Osteoblast (primary cell): ENCODE measurements at regions not wholly inside any gene's neighbourhood (a gene's known extent, or its start where the extent isn't known, plus 50 kb on each side); places are given as distances from the start of the nearest gene placed in this dataset.

Experiments used
- DNase-seq: peaks from one replicate; pipeline ENCODE4 v3.0.0; 2011; ENCODE audit warnings: low spot score, mixed read lengths; ENCODE audit not compliant: insufficient read length; ENCODE audit errors: missing footprints
- H2AFZ ChIP-seq: 2 replicates; pipeline ENCODE4 v1.6.0; 2011; ENCODE audit warnings: mild to moderate bottlenecking, low read length
- H3K27ac ChIP-seq: 2 replicates; pipeline ENCODE4 v1.5.1; 2011; ENCODE audit warnings: mild to moderate bottlenecking, low read depth, low read length, moderate library complexity
- H3K27me3 ChIP-seq: 2 replicates; pipeline ENCODE4 v1.6.0; 2012; ENCODE audit warnings: mild to moderate bottlenecking, control low read depth, inconsistent platforms, low read length, moderate library complexity; ENCODE audit not compliant: insufficient read depth
- H3K36me3 ChIP-seq: 2 replicates; pipeline ENCODE4 v1.5.1; 2011; ENCODE audit warnings: mild to moderate bottlenecking, low read length, control low read depth, moderate library complexity; ENCODE audit not compliant: insufficient read depth
- H3K4me1 ChIP-seq: 2 replicates; pipeline ENCODE4 v1.5.1; 2011; ENCODE audit warnings: mild to moderate bottlenecking, low read length, control low read depth, moderate library complexity; ENCODE audit not compliant: insufficient read depth
- H3K4me2 ChIP-seq: 2 replicates; pipeline ENCODE4 v1.6.0; 2011; ENCODE audit warnings: mild to moderate bottlenecking, low read length; ENCODE audit not compliant: insufficient read depth
- H3K4me3 ChIP-seq: fragments of 200-600 bp; sonication (generic); 3 replicates; pipeline ENCODE4 v1.5.1; 2012; ENCODE audit warnings: mild to moderate bottlenecking, low read length, inconsistent platforms; ENCODE audit not compliant: insufficient read depth
- H3K79me2 ChIP-seq: 2 replicates; pipeline ENCODE4 v1.6.0; 2012; ENCODE audit warnings: mild to moderate bottlenecking, low read length, control low read depth, inconsistent platforms; ENCODE audit not compliant: insufficient read depth
- H3K9me3 ChIP-seq: 2 replicates; pipeline ENCODE4 v1.5.1; 2011; ENCODE audit warnings: low read depth, low read length, control low read depth
- H4K20me1 ChIP-seq: 2 replicates; pipeline ENCODE4 v1.6.0; 2012; ENCODE audit warnings: mild to moderate bottlenecking, low read length, control low read depth; ENCODE audit not compliant: insufficient read depth
- CTCF ChIP-seq: IDR thresholded peaks from 2 replicates; pipeline ENCODE4 v1.5.1; 2011; ENCODE audit warnings: mild to moderate bottlenecking, low read depth, low read length, moderate library complexity; ENCODE audit errors: extremely low read depth

- Histone ChIP-seq H3K9me3 (no peaks in the 10 kb centered on the region), H3K79me2 (no peaks in the 10 kb centered on the region), H2AFZ (peak overlapping the region; percentile 7), H3K27me3 (no peaks in the 10 kb centered on the region), H3K4me1 (no peaks in the 10 kb centered on the region), H4K20me1 (no peaks in the 10 kb centered on the region), H3K36me3 (no peaks in the 10 kb centered on the region), H3K4me2 (no peak overlapping the region), H3K4me3 (no peak overlapping the region), H3K27ac (no peak overlapping the region)
- TF ChIP-seq CTCF, result no peak
- DNase-seq, result peak; percentile 41
These were observed 459.8 kb upstream of the CTSO start for GRCh38 chr4:156413239-156414135.

DNA sequence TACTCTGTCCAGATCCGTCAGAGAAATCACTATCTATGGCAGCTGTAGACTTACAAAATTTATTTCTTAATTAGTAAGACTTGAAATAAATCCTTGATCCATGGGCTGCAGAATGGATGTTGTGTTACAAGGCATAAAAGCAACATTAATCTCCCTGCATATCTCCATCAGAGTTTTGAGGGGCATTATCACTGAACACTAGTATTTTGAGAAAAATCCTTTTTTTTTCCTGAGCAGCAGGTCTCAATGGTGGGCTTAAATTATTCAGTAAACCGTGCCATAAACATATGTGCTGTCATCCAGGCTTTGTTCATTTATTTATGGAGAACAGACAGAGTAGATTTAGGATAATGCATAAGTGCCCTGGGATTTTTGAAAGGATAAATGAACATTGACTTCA is 457.9 kb upstream of the CTSO start:
- no peak overlapping the region for H3K27ac ChIP-seq
- no peaks in the 10 kb centered on the region for H3K27me3 ChIP-seq
- no peak overlapping the region for H3K4me3 ChIP-seq
- no peak overlapping the region for H3K4me2 ChIP-seq
- H3K36me3 ChIP-seq, result no peaks in the 10 kb centered on the region
- DNase-seq, result no peak
- H3K9me3 ChIP-seq, result no peaks in the 10 kb centered on the region
- no peak overlapping the region for H2AFZ ChIP-seq
- no peaks in the 10 kb centered on the region for H3K79me2 ChIP-seq
- H4K20me1 ChIP-seq, result no peaks in the 10 kb centered on the region
- TF ChIP-seq CTCF, result no peak
- no peaks in the 10 kb centered on the region for H3K4me1 ChIP-seq

DNA sequence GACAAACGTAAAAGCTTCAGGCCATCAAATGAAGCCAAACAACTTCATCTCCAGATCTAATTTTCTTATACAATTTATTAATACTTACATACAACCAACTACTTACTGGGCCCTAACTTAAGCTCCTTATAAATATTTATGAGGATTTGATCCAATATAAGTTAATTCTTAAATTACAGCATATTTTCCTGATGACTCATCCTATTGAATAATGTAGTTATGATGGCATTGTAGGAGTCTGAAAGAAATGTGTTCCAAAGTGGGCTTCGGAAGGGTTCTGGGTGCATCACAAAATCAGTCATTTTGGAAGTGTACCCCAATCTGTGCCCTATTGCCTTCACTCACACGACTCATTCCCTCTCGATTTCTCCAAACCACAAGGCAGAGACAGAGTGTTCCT is 455.1 kb upstream of the CTSO start:
- H3K4me1 ChIP-seq, result no peaks in the 10 kb centered on the region
- H3K27ac ChIP-seq, result no peak overlapping the region
- H3K4me3 ChIP-seq, result no peak overlapping the region
- no peaks in the 10 kb centered on the region for H3K9me3 ChIP-seq
- H3K27me3 ChIP-seq, result no peaks in the 10 kb centered on the region
- H4K20me1 ChIP-seq, result no peaks in the 10 kb centered on the region
- no peak overlapping the region for H3K4me2 ChIP-seq
- no peak for DNase-seq
- no peaks in the 10 kb centered on the region for H3K79me2 ChIP-seq
- TF ChIP-seq CTCF, result no peak
- no peak overlapping the region for H2AFZ ChIP-seq
- no peaks in the 10 kb centered on the region for H3K36me3 ChIP-seq

- Histone ChIP-seq H3K4me2 (no peak overlapping the region), H3K36me3 (no peaks in the 10 kb centered on the region), H4K20me1 (no peaks in the 10 kb centered on the region), H3K4me3 (no peak overlapping the region), H3K27ac (no peak overlapping the region), H2AFZ (peak overlapping the region; percentile 37), H3K4me1 (no peaks in the 10 kb centered on the region), H3K9me3 (no peaks in the 10 kb centered on the region), H3K79me2 (no peaks in the 10 kb centered on the region), H3K27me3 (no peaks in the 10 kb centered on the region)
- DNase-seq, result no peak
- TF ChIP-seq CTCF, result no peak
These were observed 447.7 kb upstream of the CTSO start for GRCh38 chr4:156401371-156401770.
